Stromal cell of bone marrow (primary cell): ENCODE measurements at regions not wholly inside any gene's neighbourhood (a gene's known extent, or its start where the extent isn't known, plus 50 kb on each side); places are given as distances from the start of the nearest gene placed in this dataset.

Experiments
- DNase-seq: peaks from one replicate; pipeline ENCODE4 v3.0.0-alpha.2; 2012; ENCODE audit warnings: low read depth

DNA sequence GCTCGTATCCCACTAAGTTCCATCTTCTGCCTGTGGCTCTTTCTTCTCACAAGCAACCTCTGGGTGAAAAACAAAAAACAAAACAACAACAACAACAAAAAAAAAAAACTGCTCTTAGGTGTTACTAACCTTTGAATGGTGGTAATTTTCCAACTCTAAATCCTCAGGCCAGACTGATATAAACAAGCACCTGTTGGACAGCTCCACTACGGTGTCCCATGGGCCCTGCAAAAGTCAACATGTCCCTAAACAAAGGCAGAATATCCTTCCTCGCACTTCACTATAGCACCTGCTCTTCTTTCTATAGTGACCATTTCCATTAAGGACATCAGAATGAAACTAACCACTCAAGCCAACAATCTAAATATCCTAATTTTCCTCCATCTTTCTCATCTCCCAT, 54.6 kb upstream of the PARM1 start:
- no peak for DNase-seq

GRCh38 chr4:74875451-74875850, 57.5 kb upstream of the PARM1 start:
- DNase-seq: no peak

GRCh38 chr4:74874753-74875367, 58.1 kb upstream of the PARM1 start:
- peak; percentile 62 for DNase-seq

DNA sequence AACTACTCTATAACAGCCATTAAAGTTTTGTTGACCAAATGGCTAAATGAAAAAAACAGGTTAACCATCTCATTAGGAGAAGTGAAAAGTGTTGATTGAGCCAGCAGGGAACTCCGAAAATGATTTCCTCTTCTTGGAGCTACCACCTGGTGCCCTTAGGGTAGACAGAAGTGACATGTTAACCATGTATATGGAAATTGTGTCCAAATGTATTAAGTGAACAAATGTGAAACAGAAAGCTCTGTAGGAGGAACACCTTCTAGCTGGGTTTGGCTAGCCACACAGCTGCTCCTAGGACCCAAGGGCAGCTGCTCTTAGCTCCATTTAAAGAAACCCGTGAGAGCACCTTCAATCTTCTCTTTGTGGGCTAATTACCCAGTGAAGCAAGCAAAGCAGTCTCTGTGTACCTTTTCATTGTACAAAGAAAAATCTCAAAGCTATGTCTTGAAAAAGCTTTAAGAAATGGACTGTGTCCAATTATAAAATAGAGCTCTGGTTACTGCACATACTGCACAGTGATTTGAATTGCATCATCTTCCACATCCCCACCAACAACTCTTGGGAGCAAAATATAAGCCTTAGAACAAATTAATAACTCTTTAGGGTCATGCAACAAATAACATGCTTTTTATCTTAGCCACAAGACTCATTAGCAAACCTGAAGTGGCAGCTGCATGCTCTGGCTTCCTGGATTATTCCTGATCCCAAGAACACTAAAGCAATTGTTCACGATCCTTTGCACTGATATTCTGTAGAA, 59.2 kb upstream of the PARM1 start:
- DNase-seq: no peak

- no peak for DNase-seq
Observed at GRCh38 chr4:74858921-74859562, 64.7 kb upstream of the BTC start.

DNA sequence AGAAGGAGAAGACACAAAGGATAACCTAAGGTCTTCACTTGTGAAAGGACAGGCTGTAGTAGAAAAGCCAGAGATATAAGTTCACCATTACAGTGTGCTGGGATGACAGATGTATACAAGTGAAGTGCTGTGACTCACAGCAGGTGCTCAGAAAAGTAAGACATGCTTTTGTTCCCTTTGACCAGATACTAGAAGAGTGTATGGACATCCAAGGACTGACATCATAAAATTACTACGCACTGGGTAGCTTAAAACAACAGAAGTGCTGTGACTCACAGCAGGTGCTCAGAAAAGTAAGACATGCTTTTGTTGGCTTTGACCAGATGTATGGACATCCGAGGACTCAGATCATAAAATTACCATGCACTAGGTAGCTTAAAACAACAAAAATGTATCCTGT, 61.6 kb upstream of the BTC start:
- DNase-seq: no peak

DNA sequence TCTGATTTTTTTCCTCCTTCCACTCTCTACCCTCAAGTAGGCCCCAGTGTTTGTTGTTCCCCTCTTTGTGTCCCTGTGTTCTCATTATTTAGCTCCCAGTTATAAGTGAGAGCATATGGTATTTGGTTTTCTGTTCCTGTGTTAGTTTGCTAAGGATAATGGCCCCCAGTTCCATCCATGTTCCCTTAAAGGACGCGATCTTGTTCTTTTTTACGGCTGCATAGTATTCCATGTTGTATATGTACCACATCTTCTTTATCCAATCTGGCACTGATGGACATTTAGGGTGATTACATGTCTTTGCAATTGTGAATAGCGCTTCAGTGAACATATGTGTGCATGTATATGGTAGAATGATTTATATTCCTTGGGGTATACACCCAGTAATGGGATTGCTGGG, 54.5 kb upstream of the BTC start:
- DNase-seq: no peak

DNA sequence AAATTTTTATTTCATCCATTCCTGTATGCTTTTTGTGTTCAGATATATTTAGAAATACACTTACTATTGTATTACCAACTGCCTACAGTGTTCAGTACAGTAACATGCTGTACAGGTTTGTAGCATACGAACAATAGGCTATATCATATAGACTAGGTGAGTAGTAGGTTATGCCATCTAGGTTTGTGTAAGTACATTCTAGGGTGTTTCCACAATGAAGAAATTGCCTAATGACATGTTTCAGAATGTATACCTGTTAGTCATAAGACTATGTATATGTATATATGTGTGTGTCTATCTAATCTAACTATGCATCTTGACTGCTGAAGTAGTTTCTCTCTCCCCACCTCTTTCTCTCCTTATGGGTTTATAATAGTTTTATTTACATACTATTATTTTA, 51.5 kb upstream of the BTC start:
- DNase-seq: no peak
